NCI-H146 (cell line): ENCODE measurements at regions not wholly inside any gene's neighbourhood (a gene's known extent, or its start where the extent isn't known, plus 50 kb on each side); places are given as distances from the start of the nearest gene placed in this dataset.
"Not testable (repeated sequence)": the region's sequence is repeated elsewhere in the genome, so short reads cannot be mapped to it uniquely, and the experiment has no call there.

Experiments used
- DNase-seq: peaks from one replicate; lab custom pipeline; 2025; lab: John Stamatoyannopoulos, UW

- DNase-seq: no peak
Observed at GRCh38 chr6:151671195-151671594, 136.3 kb upstream of the ESR1 start.

GRCh38 chr6:151674578-151674977 is 132.9 kb upstream of the ESR1 start:
- no peak for DNase-seq

GRCh38 chr6:151675746-151676459 is 131.6 kb upstream of the ESR1 start:
- DNase-seq: peak; percentile 69

GRCh38 chr6:151676460-151676945 is 131.0 kb upstream of the ESR1 start:
- DNase-seq: no peak

GRCh38 chr6:151677404-151677803 is 130.1 kb upstream of the ESR1 start:
- DNase-seq: no peak

- no peak for DNase-seq
Observed at GRCh38 chr6:151679081-151679480, 128.4 kb upstream of the ESR1 start.

GRCh38 chr6:151679941-151680340 is 127.5 kb upstream of the ESR1 start:
- no peak for DNase-seq

- peak; percentile 24 for DNase-seq
Observed at GRCh38 chr6:151680846-151681432, 126.5 kb upstream of the ESR1 start.

- no peak for DNase-seq
Observed at GRCh38 chr6:151681433-151682059, 125.9 kb upstream of the ESR1 start.

GRCh38 chr6:151682251-151682650 is 125.2 kb upstream of the ESR1 start:
- DNase-seq: no peak

- no peak for DNase-seq
Observed at GRCh38 chr6:151682922-151683321, 124.6 kb upstream of the ESR1 start.

- no peak for DNase-seq
Observed at GRCh38 chr6:151683381-151683780, 124.1 kb upstream of the ESR1 start.

- no peak for DNase-seq
Observed at GRCh38 chr6:151689499-151690201, 117.8 kb upstream of the ESR1 start.

- no peak for DNase-seq
Observed at GRCh38 chr6:151690303-151690702, 117.2 kb upstream of the ESR1 start.

- no peak for DNase-seq
Observed at GRCh38 chr6:151690768-151691562, 116.5 kb upstream of the ESR1 start.

GRCh38 chr6:151692216-151692615 is 115.3 kb upstream of the ESR1 start:
- no peak for DNase-seq

GRCh38 chr6:151693366-151693765 is 114.1 kb upstream of the ESR1 start:
- no peak for DNase-seq

- no peak for DNase-seq
Observed at GRCh38 chr6:151695156-151695555, 112.3 kb upstream of the ESR1 start.

- DNase-seq: not testable (repeated sequence)
Observed at GRCh38 chr6:151696302-151696701, 111.2 kb upstream of the ESR1 start.

- DNase-seq: no peak
Observed at GRCh38 chr6:151698931-151699700, 108.4 kb upstream of the ESR1 start.

GRCh38 chr6:151699719-151700118 is 107.8 kb upstream of the ESR1 start:
- DNase-seq: no peak
